K562 (cell line): ENCODE measurements at regions not wholly inside any gene's neighbourhood (a gene's known extent, or its start where the extent isn't known, plus 50 kb on each side); places are given as distances from the start of the nearest gene placed in this dataset.

Experiments
- ARHGAP35 ChIP-seq: fragments of 450-650 bp; IDR thresholded peaks from 2 replicates; pipeline ENCODE4 v1.6.1; 2018; ENCODE audit not compliant: partially characterized antibody
- ATF1 ChIP-seq, 2 experiments: fragments of 450-650 bp in 1 of 2; IDR thresholded peaks; 2 replicates each; pipeline ENCODE4 v1.6.1; 2016; ENCODE audit warnings: missing compliant biosample characterization in 1 of 2, missing genetic modification characterization in 1 of 2
- CREB1 ChIP-seq, 2 experiments: sonication (generic) in 1 of 2; formaldehyde crosslinking in 1 of 2; IDR thresholded peaks; 2 replicates each; pipeline versions ENCODE4 v1.6.1 to v1.8.0; 2012 to 2022; ENCODE audit warnings: inconsistent platforms in 1 of 2, mild to moderate bottlenecking in 1 of 2, missing genetic modification reagents in 1 of 2, moderate library complexity in 1 of 2
- IRF2 ChIP-seq: sonication (generic); formaldehyde crosslinking; IDR thresholded peaks from 2 replicates; pipeline ENCODE4 v1.8.1; 2022; ENCODE audit warnings: mild to moderate bottlenecking, missing genetic modification reagents
- MECOM ChIP-seq: fragments of 250-450 bp; sonication (Bioruptor Pico); IDR thresholded peaks from 2 replicates; pipeline ENCODE4 v1.8.0; 2022; ENCODE audit warnings: inconsistent platforms
- NFYB ChIP-seq: IDR thresholded peaks from 2 replicates; pipeline ENCODE4 v1.6.1; 2011; ENCODE audit warnings: mild to moderate bottlenecking, moderate library complexity; ENCODE audit not compliant: insufficient read length; ENCODE audit errors: extremely low read depth
- PHB2 ChIP-seq: fragments of 450-650 bp; IDR thresholded peaks from 2 replicates; pipeline ENCODE4 v1.6.1; 2017; ENCODE audit warnings: low read depth
- PRMT5 ChIP-seq: sonication (generic); formaldehyde crosslinking; IDR thresholded peaks from 2 replicates; pipeline ENCODE4 v1.5.0; 2020; ENCODE audit warnings: missing genetic modification reagents
- TGIF2 ChIP-seq: sonication (generic); formaldehyde crosslinking; IDR thresholded peaks from 2 replicates; pipeline ENCODE4 v1.8.1; 2022; ENCODE audit warnings: mild to moderate bottlenecking, missing genetic modification reagents, moderate library complexity
- ZNF780A ChIP-seq: fragments of 250-450 bp; sonication (Bioruptor Pico); IDR thresholded peaks from 2 replicates; pipeline ENCODE4 v1.5.0; 2021; ENCODE audit warnings: mild to moderate bottlenecking
- TF ChIP-seq, protein P1 (sequence below), 2 experiments: IDR thresholded peaks; 2 replicates each; pipeline ENCODE4 v1.6.1; 2012; ENCODE audit warnings: improper control_type of control experiment in 2 of 2, low read depth in 2 of 2, low read length in 2 of 2, borderline replicate concordance in 1 of 2
- TF ChIP-seq, protein P2 (sequence below), 2 experiments: fragments of 450-650 bp in 1 of 2; sonication (generic) in 1 of 2; formaldehyde crosslinking; conservative IDR thresholded peaks; 2 replicates each; pipeline versions ENCODE4 v1.4.0 to v1.8.1; 2020 to 2022; ENCODE audit warnings: mild to moderate bottlenecking in 1 of 2, missing genetic modification reagents in 1 of 2
- TF ChIP-seq, protein P3 (sequence below): fragments of 250-450 bp; sonication (Bioruptor Pico); IDR thresholded peaks from 2 replicates; pipeline ENCODE4 v1.5.0; 2021; ENCODE audit warnings: mild to moderate bottlenecking, borderline replicate concordance

DNA sequence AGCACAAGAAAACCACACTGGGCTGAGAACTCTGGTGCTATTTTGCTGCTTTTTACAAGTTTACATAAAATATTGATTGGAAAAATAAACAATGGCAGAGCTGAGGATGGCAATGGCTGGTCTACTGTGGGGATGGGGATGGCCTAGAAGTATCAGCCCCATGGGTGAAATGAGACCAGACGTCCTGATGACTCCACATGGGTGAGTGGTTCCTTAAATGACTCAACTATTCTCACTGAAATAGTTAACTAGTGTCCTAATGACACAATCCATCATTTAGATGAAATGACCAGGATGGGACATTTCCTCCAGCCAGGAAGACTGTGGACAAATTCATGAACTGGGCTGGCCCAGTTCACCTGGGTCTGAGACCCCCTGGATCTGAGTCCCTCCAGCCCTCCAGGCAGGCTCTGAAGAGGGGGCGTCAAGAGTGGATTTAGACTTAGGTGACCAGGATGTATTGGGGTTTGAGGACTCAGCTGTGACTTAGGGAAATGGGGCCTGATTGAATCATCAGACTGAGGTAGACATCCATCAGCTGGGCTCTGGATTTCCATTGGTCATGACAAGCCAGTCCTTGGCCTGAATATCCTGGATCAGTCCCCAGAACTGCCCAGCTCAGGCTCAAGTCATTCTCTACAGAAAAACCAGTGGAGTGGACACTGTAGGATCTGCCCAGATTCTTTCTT, 98.2 kb upstream of the IGLL5 start (continued):
- TF ChIP-seq, protein P1, sequence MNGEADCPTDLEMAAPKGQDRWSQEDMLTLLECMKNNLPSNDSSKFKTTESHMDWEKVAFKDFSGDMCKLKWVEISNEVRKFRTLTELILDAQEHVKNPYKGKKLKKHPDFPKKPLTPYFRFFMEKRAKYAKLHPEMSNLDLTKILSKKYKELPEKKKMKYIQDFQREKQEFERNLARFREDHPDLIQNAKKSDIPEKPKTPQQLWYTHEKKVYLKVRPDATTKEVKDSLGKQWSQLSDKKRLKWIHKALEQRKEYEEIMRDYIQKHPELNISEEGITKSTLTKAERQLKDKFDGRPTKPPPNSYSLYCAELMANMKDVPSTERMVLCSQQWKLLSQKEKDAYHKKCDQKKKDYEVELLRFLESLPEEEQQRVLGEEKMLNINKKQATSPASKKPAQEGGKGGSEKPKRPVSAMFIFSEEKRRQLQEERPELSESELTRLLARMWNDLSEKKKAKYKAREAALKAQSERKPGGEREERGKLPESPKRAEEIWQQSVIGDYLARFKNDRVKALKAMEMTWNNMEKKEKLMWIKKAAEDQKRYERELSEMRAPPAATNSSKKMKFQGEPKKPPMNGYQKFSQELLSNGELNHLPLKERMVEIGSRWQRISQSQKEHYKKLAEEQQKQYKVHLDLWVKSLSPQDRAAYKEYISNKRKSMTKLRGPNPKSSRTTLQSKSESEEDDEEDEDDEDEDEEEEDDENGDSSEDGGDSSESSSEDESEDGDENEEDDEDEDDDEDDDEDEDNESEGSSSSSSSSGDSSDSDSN (IDR thresholded peaks at IDR 0.05; ENCODE audit: borderline replicate concordance in 1 of 2, low read depth in 2 of 2, low read length in 2 of 2): 0 out of 4 replicates have a peak, but pooled peaks of 1 of the 2 experiments have one; percentile 47
- TF ChIP-seq PHB2: no peak
- peak; percentile 30; the same call in 1 of the 2 replicates for TF ChIP-seq ATF1 (CRISPR knock-in tag; IDR thresholded peaks at IDR 0.05)
- TF ChIP-seq ATF1 (tag; IDR thresholded peaks at IDR 0.05): no peak
- no peak for TF ChIP-seq MECOM (CRISPR knock-in tag)
- TF ChIP-seq, protein P2, sequence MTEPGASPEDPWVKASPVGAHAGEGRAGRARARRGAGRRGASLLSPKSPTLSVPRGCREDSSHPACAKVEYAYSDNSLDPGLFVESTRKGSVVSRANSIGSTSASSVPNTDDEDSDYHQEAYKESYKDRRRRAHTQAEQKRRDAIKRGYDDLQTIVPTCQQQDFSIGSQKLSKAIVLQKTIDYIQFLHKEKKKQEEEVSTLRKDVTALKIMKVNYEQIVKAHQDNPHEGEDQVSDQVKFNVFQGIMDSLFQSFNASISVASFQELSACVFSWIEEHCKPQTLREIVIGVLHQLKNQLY (CRISPR knock-in tag; conservative IDR thresholded peaks at IDR 0.05): 0 out of 4 replicates have a peak, but pooled peaks of 1 of the 2 experiments have one; percentile 31
- TF ChIP-seq, protein P3, sequence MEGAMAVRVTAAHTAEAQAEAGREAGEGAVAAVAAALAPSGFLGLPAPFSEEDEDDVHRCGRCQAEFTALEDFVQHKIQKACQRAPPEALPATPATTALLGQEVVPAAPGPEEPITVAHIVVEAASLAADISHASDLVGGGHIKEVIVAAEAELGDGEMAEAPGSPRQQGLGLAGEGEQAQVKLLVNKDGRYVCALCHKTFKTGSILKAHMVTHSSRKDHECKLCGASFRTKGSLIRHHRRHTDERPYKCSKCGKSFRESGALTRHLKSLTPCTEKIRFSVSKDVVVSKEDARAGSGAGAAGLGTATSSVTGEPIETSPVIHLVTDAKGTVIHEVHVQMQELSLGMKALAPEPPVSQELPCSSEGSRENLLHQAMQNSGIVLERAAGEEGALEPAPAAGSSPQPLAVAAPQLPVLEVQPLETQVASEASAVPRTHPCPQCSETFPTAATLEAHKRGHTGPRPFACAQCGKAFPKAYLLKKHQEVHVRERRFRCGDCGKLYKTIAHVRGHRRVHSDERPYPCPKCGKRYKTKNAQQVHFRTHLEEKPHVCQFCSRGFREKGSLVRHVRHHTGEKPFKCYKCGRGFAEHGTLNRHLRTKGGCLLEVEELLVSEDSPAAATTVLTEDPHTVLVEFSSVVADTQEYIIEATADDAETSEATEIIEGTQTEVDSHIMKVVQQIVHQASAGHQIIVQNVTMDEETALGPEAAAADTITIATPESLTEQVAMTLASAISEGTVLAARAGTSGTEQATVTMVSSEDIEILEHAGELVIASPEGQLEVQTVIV: no peak
- peak; percentile 44; the same call in 1 of the 2 replicates for TF ChIP-seq TGIF2 (CRISPR knock-in tag)
- no peak for TF ChIP-seq ZNF780A (CRISPR knock-in tag)
- TF ChIP-seq CREB1 (IDR thresholded peaks at IDR 0.05): no peak
- TF ChIP-seq CREB1 (CRISPR knock-in tag; IDR thresholded peaks at IDR 0.05): peak; percentile 31; the same call in 1 of the 2 replicates
- TF ChIP-seq IRF2 (CRISPR knock-in tag): 0 out of 2 replicates have a peak, but pooled peaks have one; percentile 68
- TF ChIP-seq NFYB: peak; percentile 5
- peak; percentile 72; the same call in 1 of the 2 replicates for TF ChIP-seq PRMT5 (CRISPR knock-in tag)
- TF ChIP-seq ARHGAP35: no peak
